K562 (cell line): ENCODE measurements at regions not wholly inside any gene's neighbourhood (a gene's known extent, or its start where the extent isn't known, plus 50 kb on each side); places are given as distances from the start of the nearest gene placed in this dataset.

ENCODE experiments used
- ETV6 ChIP-seq, 3 experiments: fragments of 150-350 bp in 1 of 3; sonication (generic) in 1 of 3; formaldehyde crosslinking in 1 of 3; IDR thresholded peaks; 2 replicates each; pipeline versions ENCODE4 v1.6.1 to v1.8.0; 2014 to 2022; ENCODE audit warnings: borderline replicate concordance in 2 of 3, low read depth in 2 of 3, antibody characterized with exemption in 1 of 3, low read length in 1 of 3, mild to moderate bottlenecking in 1 of 3, missing genetic modification reagents in 1 of 3
- KDM1A ChIP-seq, 2 experiments: fragments of 450-650 bp; IDR thresholded peaks; 2 replicates each; pipeline ENCODE4 v1.6.1; 2016; ENCODE audit warnings: mild to moderate bottlenecking in 2 of 2
- MYNN ChIP-seq, 2 experiments: sonication (generic); formaldehyde crosslinking in 1 of 2; IDR thresholded peaks; 2 replicates each; pipeline versions ENCODE4 v1.5.0 to v1.6.1; 2016 to 2020; ENCODE audit warnings: antibody characterized with exemption in 1 of 2, missing genetic modification reagents in 1 of 2
- POLR2A ChIP-seq: fragments of 450-650 bp; conservative IDR thresholded peaks from 2 replicates; pipeline ENCODE4 v1.6.1; 2016
- TF ChIP-seq, protein P1 (sequence below): fragments of 250-450 bp; sonication (Bioruptor Pico); IDR thresholded peaks from 2 replicates; pipeline ENCODE4 v1.5.0; 2020; ENCODE audit warnings: mild to moderate bottlenecking, borderline replicate concordance
- TF ChIP-seq, protein P2 (sequence below): fragments of 250-450 bp; sonication (Bioruptor Pico); IDR thresholded peaks from 2 replicates; pipeline ENCODE4 v1.5.0; 2020; ENCODE audit warnings: mild to moderate bottlenecking
- TF ChIP-seq, protein P3 (sequence below), 3 experiments: IDR thresholded peaks in 2 of 3; conservative IDR thresholded peaks in 1 of 3; 2 replicates each; pipeline ENCODE4 v1.5.1; 2011 to 2012; ENCODE audit warnings: low read length in 3 of 3, mild to moderate bottlenecking in 3 of 3, control low read depth in 2 of 3, improper control_type of control experiment in 1 of 3, inconsistent platforms in 1 of 3, low read depth in 1 of 3, mixed read lengths in 1 of 3, moderate library complexity in 1 of 3; ENCODE audit not compliant: insufficient read depth in 2 of 3
- TF ChIP-seq, protein P4 (sequence below): sonication (generic); formaldehyde crosslinking; IDR thresholded peaks from 2 replicates; pipeline ENCODE4 v1.9.0; 2022; ENCODE audit warnings: mild to moderate bottlenecking, missing genetic modification reagents

DNA sequence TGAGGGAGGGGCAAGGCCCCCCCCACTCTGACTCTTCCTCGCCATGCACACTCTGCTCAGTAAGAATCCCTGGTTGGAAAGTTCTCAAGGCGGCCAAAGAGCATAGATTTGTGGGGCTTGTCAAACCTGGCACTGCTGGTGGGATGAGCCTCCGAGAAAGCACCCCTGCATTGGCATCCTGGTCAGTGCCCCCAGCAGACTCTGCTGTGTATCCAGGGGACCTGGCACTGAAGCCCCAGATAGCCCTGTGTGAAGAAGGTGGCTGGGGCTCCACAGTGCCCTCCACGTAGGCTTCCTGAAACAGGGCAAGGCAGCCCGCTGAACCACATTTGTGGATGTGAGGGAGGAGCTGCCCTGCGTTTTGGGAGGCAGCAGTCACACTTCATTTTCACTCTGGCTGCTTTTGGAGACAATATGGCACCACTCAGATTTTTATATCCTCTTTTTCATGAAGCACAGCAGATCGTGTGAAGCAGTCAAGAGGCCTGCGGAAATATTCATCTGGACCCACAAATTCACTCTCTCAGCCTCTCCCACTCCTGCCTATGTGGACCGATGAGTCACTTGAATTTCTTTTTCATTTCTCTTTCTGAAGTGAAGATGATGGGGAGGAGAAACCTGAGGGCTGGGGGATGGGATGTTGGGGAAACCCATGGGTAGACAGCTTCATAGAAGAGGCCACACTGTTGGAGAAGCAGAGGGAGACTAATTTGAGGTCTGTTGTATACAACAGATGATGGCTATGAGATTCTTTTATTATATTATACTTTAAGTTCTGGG is 88.7 kb upstream of the BCL6 start:
- TF ChIP-seq MYNN (IDR thresholded peaks at IDR 0.05), result no peak
- TF ChIP-seq MYNN (CRISPR knock-in tag; IDR thresholded peaks at IDR 0.05), result no peak
- no peak for TF ChIP-seq ETV6 (IDR thresholded peaks at IDR 0.05; ENCODE audit: borderline replicate concordance in 1 of 2, low read depth in 2 of 2, low read length in 1 of 2)
- no peak for TF ChIP-seq ETV6 (CRISPR knock-in tag; IDR thresholded peaks at IDR 0.05; ENCODE audit: borderline replicate concordance)
- TF ChIP-seq, protein P1, sequence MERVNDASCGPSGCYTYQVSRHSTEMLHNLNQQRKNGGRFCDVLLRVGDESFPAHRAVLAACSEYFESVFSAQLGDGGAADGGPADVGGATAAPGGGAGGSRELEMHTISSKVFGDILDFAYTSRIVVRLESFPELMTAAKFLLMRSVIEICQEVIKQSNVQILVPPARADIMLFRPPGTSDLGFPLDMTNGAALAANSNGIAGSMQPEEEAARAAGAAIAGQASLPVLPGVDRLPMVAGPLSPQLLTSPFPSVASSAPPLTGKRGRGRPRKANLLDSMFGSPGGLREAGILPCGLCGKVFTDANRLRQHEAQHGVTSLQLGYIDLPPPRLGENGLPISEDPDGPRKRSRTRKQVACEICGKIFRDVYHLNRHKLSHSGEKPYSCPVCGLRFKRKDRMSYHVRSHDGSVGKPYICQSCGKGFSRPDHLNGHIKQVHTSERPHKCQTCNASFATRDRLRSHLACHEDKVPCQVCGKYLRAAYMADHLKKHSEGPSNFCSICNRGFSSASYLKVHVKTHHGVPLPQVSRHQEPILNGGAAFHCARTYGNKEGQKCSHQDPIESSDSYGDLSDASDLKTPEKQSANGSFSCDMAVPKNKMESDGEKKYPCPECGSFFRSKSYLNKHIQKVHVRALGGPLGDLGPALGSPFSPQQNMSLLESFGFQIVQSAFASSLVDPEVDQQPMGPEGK (CRISPR knock-in tag), result no peak
- TF ChIP-seq, protein P2, sequence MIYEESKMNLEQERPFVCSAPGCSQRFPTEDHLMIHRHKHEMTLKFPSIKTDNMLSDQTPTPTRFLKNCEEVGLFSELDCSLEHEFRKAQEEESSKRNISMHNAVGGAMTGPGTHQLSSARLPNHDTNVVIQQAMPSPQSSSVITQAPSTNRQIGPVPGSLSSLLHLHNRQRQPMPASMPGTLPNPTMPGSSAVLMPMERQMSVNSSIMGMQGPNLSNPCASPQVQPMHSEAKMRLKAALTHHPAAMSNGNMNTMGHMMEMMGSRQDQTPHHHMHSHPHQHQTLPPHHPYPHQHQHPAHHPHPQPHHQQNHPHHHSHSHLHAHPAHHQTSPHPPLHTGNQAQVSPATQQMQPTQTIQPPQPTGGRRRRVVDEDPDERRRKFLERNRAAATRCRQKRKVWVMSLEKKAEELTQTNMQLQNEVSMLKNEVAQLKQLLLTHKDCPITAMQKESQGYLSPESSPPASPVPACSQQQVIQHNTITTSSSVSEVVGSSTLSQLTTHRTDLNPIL (CRISPR knock-in tag), result no peak
- no peak for TF ChIP-seq KDM1A (IDR thresholded peaks at IDR 0.05)
- TF ChIP-seq POLR2A, result no peak
- TF ChIP-seq, protein P3, sequence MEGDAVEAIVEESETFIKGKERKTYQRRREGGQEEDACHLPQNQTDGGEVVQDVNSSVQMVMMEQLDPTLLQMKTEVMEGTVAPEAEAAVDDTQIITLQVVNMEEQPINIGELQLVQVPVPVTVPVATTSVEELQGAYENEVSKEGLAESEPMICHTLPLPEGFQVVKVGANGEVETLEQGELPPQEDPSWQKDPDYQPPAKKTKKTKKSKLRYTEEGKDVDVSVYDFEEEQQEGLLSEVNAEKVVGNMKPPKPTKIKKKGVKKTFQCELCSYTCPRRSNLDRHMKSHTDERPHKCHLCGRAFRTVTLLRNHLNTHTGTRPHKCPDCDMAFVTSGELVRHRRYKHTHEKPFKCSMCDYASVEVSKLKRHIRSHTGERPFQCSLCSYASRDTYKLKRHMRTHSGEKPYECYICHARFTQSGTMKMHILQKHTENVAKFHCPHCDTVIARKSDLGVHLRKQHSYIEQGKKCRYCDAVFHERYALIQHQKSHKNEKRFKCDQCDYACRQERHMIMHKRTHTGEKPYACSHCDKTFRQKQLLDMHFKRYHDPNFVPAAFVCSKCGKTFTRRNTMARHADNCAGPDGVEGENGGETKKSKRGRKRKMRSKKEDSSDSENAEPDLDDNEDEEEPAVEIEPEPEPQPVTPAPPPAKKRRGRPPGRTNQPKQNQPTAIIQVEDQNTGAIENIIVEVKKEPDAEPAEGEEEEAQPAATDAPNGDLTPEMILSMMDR (IDR thresholded peaks at IDR 0.05 in 2 of 3, conservative IDR thresholded peaks at IDR 0.05 in 1 of 3; ENCODE audit: insufficient read depth in 2 of 3, low read depth in 1 of 3, low read length in 3 of 3), result no peak
- TF ChIP-seq, protein P4, sequence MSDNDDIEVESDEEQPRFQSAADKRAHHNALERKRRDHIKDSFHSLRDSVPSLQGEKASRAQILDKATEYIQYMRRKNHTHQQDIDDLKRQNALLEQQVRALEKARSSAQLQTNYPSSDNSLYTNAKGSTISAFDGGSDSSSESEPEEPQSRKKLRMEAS (CRISPR knock-in tag), result no peak
